Activated CD4-positive, alpha-beta T cell treated with anti-CD3 and anti-CD28 coated beads, Interleukin-2, amount 10 ng/mL, durations not matched to agents 24 days and 14 days (primary cell): ENCODE measurements at regions not wholly inside any gene's neighbourhood (a gene's known extent, or its start where the extent isn't known, plus 50 kb on each side); places are given as distances from the start of the nearest gene placed in this dataset.
"Not testable (repeated sequence)": the region's sequence is repeated elsewhere in the genome, so short reads cannot be mapped to it uniquely, and the experiment has no call there.

Source experiments
- DNase-seq: peaks from one replicate; pipeline ENCODE4 v3.0.0; 2022
- H3K27ac Mint-ChIP-seq: one replicate; pipeline ENCODE4 v1.8.0; 2022; ENCODE audit warnings: mild to moderate bottlenecking, mixed read lengths
- H3K27me3 Mint-ChIP-seq: one replicate; pipeline ENCODE4 v1.8.0; 2022; ENCODE audit warnings: mixed read lengths
- H3K36me3 Mint-ChIP-seq: one replicate; pipeline ENCODE4 v1.8.0; 2022; ENCODE audit warnings: low read depth, mild to moderate bottlenecking, mixed read lengths
- H3K4me1 Mint-ChIP-seq: one replicate; pipeline ENCODE4 v1.8.0; 2021; ENCODE audit warnings: mixed read lengths
- H3K4me3 Mint-ChIP-seq: one replicate; pipeline ENCODE4 v1.8.0; 2022; ENCODE audit warnings: mild to moderate bottlenecking, moderate library complexity, mixed read lengths
- H3K9me3 Mint-ChIP-seq: one replicate; pipeline ENCODE4 v1.8.0; 2021; ENCODE audit warnings: mixed read lengths
- intact Hi-C: fragments of 100-400 bp; cut with micrococcal nuclease; formaldehyde crosslinking; loops from one replicate; pipeline ENCODE4 v1.15.1; 2023

DNA sequence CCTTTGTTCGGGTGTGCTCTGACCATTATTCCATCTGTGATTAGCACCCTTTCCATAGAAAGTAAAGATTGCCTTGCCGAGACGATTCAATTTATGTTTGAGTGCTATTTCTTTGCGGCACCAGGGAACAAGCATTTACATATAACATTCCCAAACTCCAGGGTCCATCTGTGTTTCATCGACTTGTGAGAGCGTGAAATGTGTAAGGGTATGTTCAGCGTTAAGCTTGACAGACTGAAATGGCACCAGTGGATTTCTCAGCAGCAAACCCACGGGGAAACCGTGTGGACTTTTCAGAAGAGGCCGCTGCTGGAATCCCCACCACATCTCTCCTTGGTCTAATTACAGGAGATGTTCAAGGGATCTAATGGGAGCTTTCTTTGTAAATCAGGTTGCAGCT, 270.5 kb downstream of the TCERG1L start:
- H3K4me1 Mint-ChIP-seq, result no peaks in the 10 kb centered on the region
- H3K27me3 Mint-ChIP-seq, result no peaks in the 10 kb centered on the region
- DNase-seq, result no peak
- no peak overlapping the region for H3K4me3 Mint-ChIP-seq
- no peaks in the 10 kb centered on the region for H3K9me3 Mint-ChIP-seq
- intact Hi-C loops, result no loop called here
- H3K36me3 Mint-ChIP-seq, result no peaks in the 10 kb centered on the region
- H3K27ac Mint-ChIP-seq, result no peak overlapping the region

DNA sequence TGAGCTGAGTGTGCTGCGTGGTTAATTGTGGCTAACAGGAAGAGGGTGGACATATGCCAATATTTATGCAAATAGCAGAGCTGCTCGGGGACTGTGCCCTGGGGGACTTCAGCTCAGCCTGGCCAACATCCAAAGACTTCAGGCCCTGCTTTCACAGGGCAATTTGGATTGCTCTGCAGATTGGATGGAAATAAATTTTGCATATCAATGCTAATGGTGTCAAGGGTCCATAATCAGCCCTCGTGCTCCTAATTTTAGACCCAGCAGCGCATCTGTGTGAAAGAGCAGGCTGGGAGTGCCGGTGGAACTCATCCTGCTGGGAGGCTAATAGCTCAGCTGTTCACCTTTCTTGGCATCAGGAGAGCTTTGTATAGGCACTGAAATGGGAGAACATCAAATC, 270.1 kb downstream of the TCERG1L start:
- intact Hi-C loops, result no loop called here
- no peaks in the 10 kb centered on the region for H3K9me3 Mint-ChIP-seq
- H3K36me3 Mint-ChIP-seq, result no peaks in the 10 kb centered on the region
- no peak overlapping the region for H3K27ac Mint-ChIP-seq
- H3K27me3 Mint-ChIP-seq, result no peaks in the 10 kb centered on the region
- H3K4me3 Mint-ChIP-seq, result no peak overlapping the region
- no peak for DNase-seq
- H3K4me1 Mint-ChIP-seq, result no peaks in the 10 kb centered on the region

DNA sequence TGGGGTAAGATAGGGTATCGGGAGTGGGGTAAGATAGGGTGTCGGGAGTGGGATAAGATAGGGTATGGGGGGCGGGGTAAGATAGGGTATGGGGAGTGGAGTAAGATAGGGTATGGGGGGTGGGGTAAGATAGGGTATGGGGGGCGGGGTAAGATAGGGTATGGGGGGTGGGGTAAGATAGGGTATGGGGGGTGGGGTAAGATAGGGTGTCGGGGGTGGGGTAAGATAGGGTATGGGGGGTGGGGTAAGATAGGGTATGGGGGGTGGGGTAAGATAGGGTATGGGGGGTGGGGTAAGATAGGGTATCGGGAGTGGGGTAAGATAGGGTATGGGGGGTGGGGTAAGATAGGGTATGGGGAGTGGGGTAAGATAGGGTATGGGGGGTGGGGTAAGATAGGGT, 269.5 kb downstream of the TCERG1L start:
- intact Hi-C loops, H3K36me3 Mint-ChIP-seq, H3K27me3 Mint-ChIP-seq, H3K9me3 Mint-ChIP-seq, H3K27ac Mint-ChIP-seq, DNase-seq, H3K4me1 Mint-ChIP-seq, H3K4me3 Mint-ChIP-seq: not testable (repeated sequence)
